ENCODE measurements at regions not wholly inside any gene's neighbourhood (a gene's known extent, or its start where the extent isn't known, plus 50 kb on each side); places are given as distances from the start of the nearest gene placed in this dataset.
"Not testable (repeated sequence)": the region's sequence is repeated elsewhere in the genome, so short reads cannot be mapped to it uniquely, and the experiment has no call there.

- DNase-seq (ENCODE audit: low read depth in 3 of 3, low spot score in 1 of 3) = no peak
Observed at GRCh38 chr6:3960754-3961361, 111.7 kb downstream of the FAM50B start.

GRCh38 chr6:3961581-3962215 lies 112.5 kb downstream of the FAM50B start:
- DNase-seq (ENCODE audit: low read depth in 3 of 3, low spot score in 1 of 3) = no peak

- no peak for DNase-seq (ENCODE audit: low read depth in 3 of 3, low spot score in 1 of 3)
Observed at GRCh38 chr6:3962291-3963280, 113.4 kb downstream of the FAM50B start.

GRCh38 chr6:3963426-3963825 lies 114.3 kb downstream of the FAM50B start:
- no peak for DNase-seq (ENCODE audit: low read depth in 3 of 3, low spot score in 1 of 3)

GRCh38 chr6:3965071-3965718 lies 113.7 kb downstream of the FAM217A start:
- DNase-seq (ENCODE audit: low read depth in 3 of 3, low spot score in 1 of 3) = no peak

- DNase-seq (ENCODE audit: low read depth in 3 of 3, low spot score in 1 of 3) = no peak
Observed at GRCh38 chr6:3966426-3966825, 112.5 kb downstream of the FAM217A start.

- DNase-seq (ENCODE audit: low read depth in 3 of 3, low spot score in 1 of 3) = no peak
Observed at GRCh38 chr6:3970097-3970496, 108.8 kb downstream of the FAM217A start.

GRCh38 chr6:3973152-3973551 lies 105.8 kb downstream of the FAM217A start:
- DNase-seq (ENCODE audit: low read depth in 3 of 3, low spot score in 1 of 3) = not testable (repeated sequence)

GRCh38 chr6:3977875-3978711 lies 100.8 kb downstream of the FAM217A start:
- DNase-seq (ENCODE audit: low read depth in 3 of 3, low spot score in 1 of 3) = peak; percentile 3 to 9 (median 5)

- not testable (repeated sequence) for DNase-seq (ENCODE audit: low read depth in 3 of 3, low spot score in 1 of 3)
Observed at GRCh38 chr6:3978966-3979365, 100.0 kb downstream of the FAM217A start.

- DNase-seq (ENCODE audit: low read depth in 3 of 3, low spot score in 1 of 3) = no peak
Observed at GRCh38 chr6:3981917-3982316, 97.0 kb downstream of the FAM217A start.

- DNase-seq (ENCODE audit: low read depth in 3 of 3, low spot score in 1 of 3) = no peak
Observed at GRCh38 chr6:3983778-3984177, 95.2 kb downstream of the FAM217A start.

GRCh38 chr6:3984494-3984893 lies 94.4 kb downstream of the FAM217A start:
- DNase-seq (ENCODE audit: low read depth in 3 of 3, low spot score in 1 of 3) = no peak

- no peak for DNase-seq (ENCODE audit: low read depth in 3 of 3, low spot score in 1 of 3)
Observed at GRCh38 chr6:3986241-3986640, 92.7 kb downstream of the FAM217A start.

GRCh38 chr6:3987053-3987452 lies 91.9 kb downstream of the FAM217A start:
- no peak for DNase-seq (ENCODE audit: low read depth in 3 of 3, low spot score in 1 of 3)

GRCh38 chr6:3987576-3987975 lies 91.4 kb downstream of the FAM217A start:
- DNase-seq (ENCODE audit: low read depth in 3 of 3, low spot score in 1 of 3) = no peak

GRCh38 chr6:3990692-3991491 lies 88.0 kb downstream of the FAM217A start:
- DNase-seq (ENCODE audit: low read depth in 3 of 3, low spot score in 1 of 3) = peak; percentile 12 to 72 (median 29)

GRCh38 chr6:3991941-3992340 lies 87.0 kb downstream of the FAM217A start:
- DNase-seq (ENCODE audit: low read depth in 3 of 3, low spot score in 1 of 3) = no peak

- DNase-seq (ENCODE audit: low read depth in 3 of 3, low spot score in 1 of 3) = no peak
Observed at GRCh38 chr6:3996349-3996748, 82.6 kb downstream of the FAM217A start.
